ENCODE measurements at regions not wholly inside any gene's neighbourhood (a gene's known extent, or its start where the extent isn't known, plus 50 kb on each side); places are given as distances from the start of the nearest gene placed in this dataset.
"Not testable (repeated sequence)": the region's sequence is repeated elsewhere in the genome, so short reads cannot be mapped to it uniquely, and the experiment has no call there.

- no peaks in the 10 kb centered on the region for H3K36me3 ChIP-seq (ENCODE audit: insufficient read depth, low read length)
- H3K4me2 ChIP-seq (ENCODE audit: low read depth, low read length, poor library complexity, severe bottlenecking) = no peak overlapping the region
- H3K4me3 ChIP-seq (ENCODE audit: low read length, poor library complexity, severe bottlenecking) = no peak overlapping the region
- no peaks in the 10 kb centered on the region for H3K27me3 ChIP-seq (ENCODE audit: insufficient read depth, low read length, poor library complexity, severe bottlenecking)
- H2AFZ ChIP-seq (ENCODE audit: low read length) = no peak overlapping the region
- no peaks in the 10 kb centered on the region for H4K20me1 ChIP-seq (ENCODE audit: insufficient read depth, low read length, poor library complexity, severe bottlenecking)
- peaks cover 9% of the 10 kb centered on the region for H3K4me1 ChIP-seq (ENCODE audit: insufficient read depth, low read length, poor library complexity, severe bottlenecking)
- H3K9ac ChIP-seq (ENCODE audit: low read depth, low read length, poor library complexity, severe bottlenecking) = no peak overlapping the region
- H3K9me3 ChIP-seq (ENCODE audit: insufficient read depth, low read depth, low read length) = no peaks in the 10 kb centered on the region
- H3F3A ChIP-seq (ENCODE audit: low read depth) = no peaks in the 10 kb centered on the region
- no peak; the same call in 1 of the 2 replicates for TF ChIP-seq CTCF (conservative IDR thresholded peaks at IDR 0.05; ENCODE audit: low read length)
- TF ChIP-seq EZH2phosphoT487 (IDR thresholded peaks at IDR 0.05; ENCODE audit: borderline replicate concordance) = no peak
- no peaks in the 10 kb centered on the region for H3K79me2 ChIP-seq (ENCODE audit: insufficient read depth, low read length)
- H3K9me2 ChIP-seq (replicated peaks; ENCODE audit: low read depth, low read length) = no peaks in the 10 kb centered on the region
Observed at GRCh38 chr12:9340422-9341259, 132.4 kb upstream of the PZP start.

- no peaks in the 10 kb centered on the region for H3F3A ChIP-seq (ENCODE audit: low read depth)
- no peaks in the 10 kb centered on the region for H3K36me3 ChIP-seq (ENCODE audit: insufficient read depth, low read length)
- H3K4me1 ChIP-seq (ENCODE audit: insufficient read depth, low read length, poor library complexity, severe bottlenecking) = peaks cover 6% of the 10 kb centered on the region
- H3K4me2 ChIP-seq (ENCODE audit: low read depth, low read length, poor library complexity, severe bottlenecking) = no peak overlapping the region
- no peaks in the 10 kb centered on the region for H3K79me2 ChIP-seq (ENCODE audit: insufficient read depth, low read length)
- no peak overlapping the region for H3K4me3 ChIP-seq (ENCODE audit: low read length, poor library complexity, severe bottlenecking)
- TF ChIP-seq CTCF (conservative IDR thresholded peaks at IDR 0.05; ENCODE audit: low read length) (no peak), EZH2phosphoT487 (IDR thresholded peaks at IDR 0.05; ENCODE audit: borderline replicate concordance) (no peak)
- H3K9me3 ChIP-seq (ENCODE audit: insufficient read depth, low read depth, low read length) = no peaks in the 10 kb centered on the region
- no peaks in the 10 kb centered on the region for H4K20me1 ChIP-seq (ENCODE audit: insufficient read depth, low read length, poor library complexity, severe bottlenecking)
- no peak overlapping the region for H3K9ac ChIP-seq (ENCODE audit: low read depth, low read length, poor library complexity, severe bottlenecking)
- no peaks in the 10 kb centered on the region for H3K27me3 ChIP-seq (ENCODE audit: insufficient read depth, low read length, poor library complexity, severe bottlenecking)
- H3K9me2 ChIP-seq (replicated peaks; ENCODE audit: low read depth, low read length) = no peaks in the 10 kb centered on the region
- H2AFZ ChIP-seq (ENCODE audit: low read length) = no peak overlapping the region
Observed at GRCh38 chr12:9337656-9338055, 129.5 kb upstream of the PZP start.

- H3K36me3 ChIP-seq (ENCODE audit: insufficient read depth, low read length); H3K79me2 ChIP-seq (ENCODE audit: insufficient read depth, low read length); H3K4me1 ChIP-seq (ENCODE audit: insufficient read depth, low read length, poor library complexity, severe bottlenecking); H3K4me3 ChIP-seq (ENCODE audit: low read length, poor library complexity, severe bottlenecking); H4K20me1 ChIP-seq (ENCODE audit: insufficient read depth, low read length, poor library complexity, severe bottlenecking); H3K9me2 ChIP-seq (replicated peaks; ENCODE audit: low read depth, low read length); H3K4me2 ChIP-seq (ENCODE audit: low read depth, low read length, poor library complexity, severe bottlenecking); H3K9ac ChIP-seq (ENCODE audit: low read depth, low read length, poor library complexity, severe bottlenecking); H3F3A ChIP-seq (ENCODE audit: low read depth); H3K27me3 ChIP-seq (ENCODE audit: insufficient read depth, low read length, poor library complexity, severe bottlenecking); H3K9me3 ChIP-seq (ENCODE audit: insufficient read depth, low read depth, low read length); H2AFZ ChIP-seq (ENCODE audit: low read length): not testable (repeated sequence)
Observed at GRCh38 chr12:9336375-9337011, 128.3 kb upstream of the PZP start.

Measured in Loucy (cell line).